Keratinocyte (primary cell): ENCODE measurements at regions not wholly inside any gene's neighbourhood (a gene's known extent, or its start where the extent isn't known, plus 50 kb on each side); places are given as distances from the start of the nearest gene placed in this dataset.

Source experiments
- EZH2 ChIP-seq: IDR thresholded peaks from one replicate; pipeline ENCODE4 v1.6.1; 2012; ENCODE audit warnings: inconsistent platforms, mild to moderate bottlenecking, low read length, moderate library complexity
- TF ChIP-seq, protein P1 (sequence below), 3 experiments: IDR thresholded peaks in 1 of 3; conservative IDR thresholded peaks in 1 of 3; optimal IDR thresholded peaks in 1 of 3; 2 replicates in 2 of 3; 3 replicates in 1 of 3; pipeline versions ENCODE3 to v1.5.1; 2011; ENCODE audit warnings: low read length in 3 of 3, mild to moderate bottlenecking in 3 of 3, moderate library complexity in 2 of 3, control low read depth in 1 of 3, inconsistent platforms in 1 of 3; ENCODE audit not compliant: insufficient read depth in 2 of 3; ENCODE audit errors: extremely low read depth in 1 of 3

DNA sequence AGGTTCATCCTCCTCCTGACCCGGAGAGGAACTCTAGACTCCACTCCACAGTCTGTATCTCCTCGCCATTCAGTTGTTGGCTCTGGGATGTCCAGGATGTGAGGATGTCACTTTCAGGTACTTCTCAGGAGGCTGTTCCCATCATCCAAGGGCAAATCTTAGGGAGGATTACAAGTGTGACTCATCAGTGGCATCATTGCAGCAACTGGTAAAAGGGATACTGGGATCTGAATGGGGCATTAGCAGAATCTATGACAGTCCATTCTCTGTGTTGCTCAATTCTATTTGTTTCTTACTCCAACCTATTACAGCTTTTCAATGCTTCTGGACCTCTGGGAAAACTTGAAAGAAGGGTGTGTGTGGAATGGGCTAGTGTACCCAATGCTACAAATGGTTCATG is 81.5 kb upstream of the FN1 start:
- TF ChIP-seq, protein P1, sequence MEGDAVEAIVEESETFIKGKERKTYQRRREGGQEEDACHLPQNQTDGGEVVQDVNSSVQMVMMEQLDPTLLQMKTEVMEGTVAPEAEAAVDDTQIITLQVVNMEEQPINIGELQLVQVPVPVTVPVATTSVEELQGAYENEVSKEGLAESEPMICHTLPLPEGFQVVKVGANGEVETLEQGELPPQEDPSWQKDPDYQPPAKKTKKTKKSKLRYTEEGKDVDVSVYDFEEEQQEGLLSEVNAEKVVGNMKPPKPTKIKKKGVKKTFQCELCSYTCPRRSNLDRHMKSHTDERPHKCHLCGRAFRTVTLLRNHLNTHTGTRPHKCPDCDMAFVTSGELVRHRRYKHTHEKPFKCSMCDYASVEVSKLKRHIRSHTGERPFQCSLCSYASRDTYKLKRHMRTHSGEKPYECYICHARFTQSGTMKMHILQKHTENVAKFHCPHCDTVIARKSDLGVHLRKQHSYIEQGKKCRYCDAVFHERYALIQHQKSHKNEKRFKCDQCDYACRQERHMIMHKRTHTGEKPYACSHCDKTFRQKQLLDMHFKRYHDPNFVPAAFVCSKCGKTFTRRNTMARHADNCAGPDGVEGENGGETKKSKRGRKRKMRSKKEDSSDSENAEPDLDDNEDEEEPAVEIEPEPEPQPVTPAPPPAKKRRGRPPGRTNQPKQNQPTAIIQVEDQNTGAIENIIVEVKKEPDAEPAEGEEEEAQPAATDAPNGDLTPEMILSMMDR (optimal IDR thresholded peaks at IDR 0.05 in 1 of 3, IDR thresholded peaks at IDR 0.05 in 1 of 3, conservative IDR thresholded peaks at IDR 0.05 in 1 of 3; ENCODE audit: extremely low read depth in 1 of 3, insufficient read depth in 2 of 3, low read length in 3 of 3) = no peak
- no peak for TF ChIP-seq EZH2
